Stromal cell of bone marrow (primary cell): ENCODE measurements at regions not wholly inside any gene's neighbourhood (a gene's known extent, or its start where the extent isn't known, plus 50 kb on each side); places are given as distances from the start of the nearest gene placed in this dataset.

ENCODE experiments used
- DNase-seq: peaks from one replicate; pipeline ENCODE4 v3.0.0-alpha.2; 2012; ENCODE audit warnings: low read depth

- DNase-seq: no peak
These were observed 56.0 kb upstream of the OR13F1 start for GRCh38 chr9:104448036-104448435.
